HEK293T (cell line): ENCODE measurements at regions not wholly inside any gene's neighbourhood (a gene's known extent, or its start where the extent isn't known, plus 50 kb on each side); places are given as distances from the start of the nearest gene placed in this dataset.

ENCODE experiments used
- CTBP1 ChIP-seq: fragments of 450-650 bp; IDR thresholded peaks from 2 replicates; pipeline ENCODE4 v1.6.1; 2016; ENCODE audit warnings: borderline replicate concordance
- FOXK2 ChIP-seq: fragments of 450-650 bp; IDR thresholded peaks from 2 replicates; pipeline ENCODE4 v1.6.1; 2016; ENCODE audit warnings: mild to moderate bottlenecking
- SUZ12 ChIP-seq: fragments of 450-650 bp; IDR thresholded peaks from 2 replicates; pipeline ENCODE4 v1.6.1; 2016; ENCODE audit warnings: mild to moderate bottlenecking

- TF ChIP-seq FOXK2 (no peak), SUZ12 (no peak), CTBP1 (no peak)
These were observed 1048.0 kb upstream of the WWC1 start for GRCh38 chr5:167243463-167243862.
